ENCODE measurements at regions not wholly inside any gene's neighbourhood (a gene's known extent, or its start where the extent isn't known, plus 50 kb on each side); places are given as distances from the start of the nearest gene placed in this dataset.

DNA sequence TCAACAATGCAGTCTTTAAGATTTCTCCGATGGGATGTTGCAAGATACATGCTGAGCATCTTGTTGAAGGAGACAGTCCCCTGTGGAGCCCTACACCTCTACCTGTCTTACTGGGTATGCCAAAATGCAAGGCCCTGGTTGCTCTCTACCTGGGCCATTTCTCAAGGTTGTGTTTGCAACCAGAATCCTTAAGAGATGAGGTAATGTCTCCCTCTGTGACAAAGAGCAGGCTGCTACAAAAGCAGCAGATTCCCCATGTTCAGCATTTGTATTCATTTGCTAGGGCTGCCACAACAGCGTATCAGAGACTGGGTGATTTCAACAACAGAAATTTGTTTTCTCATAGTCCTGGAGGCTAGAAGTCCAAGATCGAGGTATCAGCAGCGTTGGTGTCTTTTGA, 138.4 kb upstream of the RPS23 start:
- ATAC-seq: peak; percentile 57
- no peak for DNase-seq (ENCODE audit: low spot score)
- Mint-ChIP-seq H3K9me3 (no peaks in the 10 kb centered on the region), H3K27ac (no peak overlapping the region; the same call in 1 of the 2 replicates), H3K4me3 (no peak overlapping the region), H3K27me3 (ENCODE audit: low read depth) (no peaks in the 10 kb centered on the region), H3K36me3 (no peaks in the 10 kb centered on the region), H3K4me1 (peaks cover 27% of the 10 kb centered on the region)
- CTCF ChIA-PET: no interaction called here
- TF ChIP-seq OVOL2 (CRISPR knock-in tag; IDR thresholded peaks at IDR 0.05; ENCODE audit: borderline replicate concordance) (no peak), ATF1 (CRISPR knock-in tag; IDR thresholded peaks at IDR 0.05) (no peak), CREM (CRISPR knock-in tag; IDR thresholded peaks at IDR 0.05) (no peak), JUN (CRISPR knock-in tag; IDR thresholded peaks at IDR 0.05) (no peak), ZNF423 (CRISPR knock-in tag; IDR thresholded peaks at IDR 0.05) (no peak), NR2C2 (CRISPR knock-in tag; IDR thresholded peaks at IDR 0.05) (no peak), ZNF317 (CRISPR knock-in tag; IDR thresholded peaks at IDR 0.05; ENCODE audit: borderline replicate concordance, low read depth) (no peak)
- TF ChIP-seq, protein P1, sequence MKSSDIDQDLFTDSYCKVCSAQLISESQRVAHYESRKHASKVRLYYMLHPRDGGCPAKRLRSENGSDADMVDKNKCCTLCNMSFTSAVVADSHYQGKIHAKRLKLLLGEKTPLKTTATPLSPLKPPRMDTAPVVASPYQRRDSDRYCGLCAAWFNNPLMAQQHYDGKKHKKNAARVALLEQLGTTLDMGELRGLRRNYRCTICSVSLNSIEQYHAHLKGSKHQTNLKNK (CRISPR knock-in tag; IDR thresholded peaks at IDR 0.05): no peak
- TF ChIP-seq, protein P2, sequence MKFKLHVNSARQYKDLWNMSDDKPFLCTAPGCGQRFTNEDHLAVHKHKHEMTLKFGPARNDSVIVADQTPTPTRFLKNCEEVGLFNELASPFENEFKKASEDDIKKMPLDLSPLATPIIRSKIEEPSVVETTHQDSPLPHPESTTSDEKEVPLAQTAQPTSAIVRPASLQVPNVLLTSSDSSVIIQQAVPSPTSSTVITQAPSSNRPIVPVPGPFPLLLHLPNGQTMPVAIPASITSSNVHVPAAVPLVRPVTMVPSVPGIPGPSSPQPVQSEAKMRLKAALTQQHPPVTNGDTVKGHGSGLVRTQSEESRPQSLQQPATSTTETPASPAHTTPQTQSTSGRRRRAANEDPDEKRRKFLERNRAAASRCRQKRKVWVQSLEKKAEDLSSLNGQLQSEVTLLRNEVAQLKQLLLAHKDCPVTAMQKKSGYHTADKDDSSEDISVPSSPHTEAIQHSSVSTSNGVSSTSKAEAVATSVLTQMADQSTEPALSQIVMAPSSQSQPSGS (CRISPR knock-in tag; IDR thresholded peaks at IDR 0.05; ENCODE audit: borderline replicate concordance, low read depth): no peak
- TF ChIP-seq, protein P3, sequence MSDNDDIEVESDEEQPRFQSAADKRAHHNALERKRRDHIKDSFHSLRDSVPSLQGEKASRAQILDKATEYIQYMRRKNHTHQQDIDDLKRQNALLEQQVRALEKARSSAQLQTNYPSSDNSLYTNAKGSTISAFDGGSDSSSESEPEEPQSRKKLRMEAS (CRISPR knock-in tag; IDR thresholded peaks at IDR 0.05): no peak
- TF ChIP-seq, protein P4, sequence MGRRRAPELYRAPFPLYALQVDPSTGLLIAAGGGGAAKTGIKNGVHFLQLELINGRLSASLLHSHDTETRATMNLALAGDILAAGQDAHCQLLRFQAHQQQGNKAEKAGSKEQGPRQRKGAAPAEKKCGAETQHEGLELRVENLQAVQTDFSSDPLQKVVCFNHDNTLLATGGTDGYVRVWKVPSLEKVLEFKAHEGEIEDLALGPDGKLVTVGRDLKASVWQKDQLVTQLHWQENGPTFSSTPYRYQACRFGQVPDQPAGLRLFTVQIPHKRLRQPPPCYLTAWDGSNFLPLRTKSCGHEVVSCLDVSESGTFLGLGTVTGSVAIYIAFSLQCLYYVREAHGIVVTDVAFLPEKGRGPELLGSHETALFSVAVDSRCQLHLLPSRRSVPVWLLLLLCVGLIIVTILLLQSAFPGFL (CRISPR knock-in tag; IDR thresholded peaks at IDR 0.05; ENCODE audit: borderline replicate concordance): no peak
- TF ChIP-seq, protein P5, sequence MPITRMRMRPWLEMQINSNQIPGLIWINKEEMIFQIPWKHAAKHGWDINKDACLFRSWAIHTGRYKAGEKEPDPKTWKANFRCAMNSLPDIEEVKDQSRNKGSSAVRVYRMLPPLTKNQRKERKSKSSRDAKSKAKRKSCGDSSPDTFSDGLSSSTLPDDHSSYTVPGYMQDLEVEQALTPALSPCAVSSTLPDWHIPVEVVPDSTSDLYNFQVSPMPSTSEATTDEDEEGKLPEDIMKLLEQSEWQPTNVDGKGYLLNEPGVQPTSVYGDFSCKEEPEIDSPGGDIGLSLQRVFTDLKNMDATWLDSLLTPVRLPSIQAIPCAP (CRISPR knock-in tag; IDR thresholded peaks at IDR 0.05): no peak
- TF ChIP-seq, protein P6, sequence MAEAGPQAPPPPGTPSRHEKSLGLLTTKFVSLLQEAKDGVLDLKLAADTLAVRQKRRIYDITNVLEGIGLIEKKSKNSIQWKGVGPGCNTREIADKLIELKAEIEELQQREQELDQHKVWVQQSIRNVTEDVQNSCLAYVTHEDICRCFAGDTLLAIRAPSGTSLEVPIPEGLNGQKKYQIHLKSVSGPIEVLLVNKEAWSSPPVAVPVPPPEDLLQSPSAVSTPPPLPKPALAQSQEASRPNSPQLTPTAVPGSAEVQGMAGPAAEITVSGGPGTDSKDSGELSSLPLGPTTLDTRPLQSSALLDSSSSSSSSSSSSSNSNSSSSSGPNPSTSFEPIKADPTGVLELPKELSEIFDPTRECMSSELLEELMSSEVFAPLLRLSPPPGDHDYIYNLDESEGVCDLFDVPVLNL (CRISPR knock-in tag; IDR thresholded peaks at IDR 0.05; ENCODE audit: borderline replicate concordance, low read depth): no peak
- TF ChIP-seq, protein P7, sequence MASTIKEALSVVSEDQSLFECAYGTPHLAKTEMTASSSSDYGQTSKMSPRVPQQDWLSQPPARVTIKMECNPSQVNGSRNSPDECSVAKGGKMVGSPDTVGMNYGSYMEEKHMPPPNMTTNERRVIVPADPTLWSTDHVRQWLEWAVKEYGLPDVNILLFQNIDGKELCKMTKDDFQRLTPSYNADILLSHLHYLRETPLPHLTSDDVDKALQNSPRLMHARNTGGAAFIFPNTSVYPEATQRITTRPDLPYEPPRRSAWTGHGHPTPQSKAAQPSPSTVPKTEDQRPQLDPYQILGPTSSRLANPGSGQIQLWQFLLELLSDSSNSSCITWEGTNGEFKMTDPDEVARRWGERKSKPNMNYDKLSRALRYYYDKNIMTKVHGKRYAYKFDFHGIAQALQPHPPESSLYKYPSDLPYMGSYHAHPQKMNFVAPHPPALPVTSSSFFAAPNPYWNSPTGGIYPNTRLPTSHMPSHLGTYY (CRISPR knock-in tag; IDR thresholded peaks at IDR 0.05): no peak
- TF ChIP-seq, protein P8, sequence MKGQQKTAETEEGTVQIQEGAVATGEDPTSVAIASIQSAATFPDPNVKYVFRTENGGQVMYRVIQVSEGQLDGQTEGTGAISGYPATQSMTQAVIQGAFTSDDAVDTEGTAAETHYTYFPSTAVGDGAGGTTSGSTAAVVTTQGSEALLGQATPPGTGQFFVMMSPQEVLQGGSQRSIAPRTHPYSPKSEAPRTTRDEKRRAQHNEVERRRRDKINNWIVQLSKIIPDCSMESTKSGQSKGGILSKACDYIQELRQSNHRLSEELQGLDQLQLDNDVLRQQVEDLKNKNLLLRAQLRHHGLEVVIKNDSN (CRISPR knock-in tag; IDR thresholded peaks at IDR 0.05): no peak
- POLR2A ChIA-PET: no interaction called here

DNA sequence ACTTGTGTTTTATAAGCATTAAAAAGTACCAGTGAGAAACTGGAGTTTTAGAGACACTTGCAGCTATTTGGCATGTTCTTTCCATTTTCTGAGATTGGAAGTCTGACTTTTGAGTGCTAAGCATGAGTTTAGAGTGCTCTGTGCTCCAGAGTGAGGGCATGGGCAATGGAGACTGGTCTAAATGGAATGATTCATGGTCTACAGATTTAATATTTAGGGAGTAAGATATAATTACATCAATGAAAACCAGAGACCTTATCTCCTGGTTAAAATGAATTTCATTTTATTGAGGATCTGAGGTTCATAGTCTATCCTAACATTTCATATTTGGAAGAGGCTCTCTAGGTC, 135.9 kb upstream of the RPS23 start:
- no peak for TF ChIP-seq ZNF263 (CRISPR knock-in tag; IDR thresholded peaks at IDR 0.05; ENCODE audit: low read depth)
- TF ChIP-seq, protein P9, sequence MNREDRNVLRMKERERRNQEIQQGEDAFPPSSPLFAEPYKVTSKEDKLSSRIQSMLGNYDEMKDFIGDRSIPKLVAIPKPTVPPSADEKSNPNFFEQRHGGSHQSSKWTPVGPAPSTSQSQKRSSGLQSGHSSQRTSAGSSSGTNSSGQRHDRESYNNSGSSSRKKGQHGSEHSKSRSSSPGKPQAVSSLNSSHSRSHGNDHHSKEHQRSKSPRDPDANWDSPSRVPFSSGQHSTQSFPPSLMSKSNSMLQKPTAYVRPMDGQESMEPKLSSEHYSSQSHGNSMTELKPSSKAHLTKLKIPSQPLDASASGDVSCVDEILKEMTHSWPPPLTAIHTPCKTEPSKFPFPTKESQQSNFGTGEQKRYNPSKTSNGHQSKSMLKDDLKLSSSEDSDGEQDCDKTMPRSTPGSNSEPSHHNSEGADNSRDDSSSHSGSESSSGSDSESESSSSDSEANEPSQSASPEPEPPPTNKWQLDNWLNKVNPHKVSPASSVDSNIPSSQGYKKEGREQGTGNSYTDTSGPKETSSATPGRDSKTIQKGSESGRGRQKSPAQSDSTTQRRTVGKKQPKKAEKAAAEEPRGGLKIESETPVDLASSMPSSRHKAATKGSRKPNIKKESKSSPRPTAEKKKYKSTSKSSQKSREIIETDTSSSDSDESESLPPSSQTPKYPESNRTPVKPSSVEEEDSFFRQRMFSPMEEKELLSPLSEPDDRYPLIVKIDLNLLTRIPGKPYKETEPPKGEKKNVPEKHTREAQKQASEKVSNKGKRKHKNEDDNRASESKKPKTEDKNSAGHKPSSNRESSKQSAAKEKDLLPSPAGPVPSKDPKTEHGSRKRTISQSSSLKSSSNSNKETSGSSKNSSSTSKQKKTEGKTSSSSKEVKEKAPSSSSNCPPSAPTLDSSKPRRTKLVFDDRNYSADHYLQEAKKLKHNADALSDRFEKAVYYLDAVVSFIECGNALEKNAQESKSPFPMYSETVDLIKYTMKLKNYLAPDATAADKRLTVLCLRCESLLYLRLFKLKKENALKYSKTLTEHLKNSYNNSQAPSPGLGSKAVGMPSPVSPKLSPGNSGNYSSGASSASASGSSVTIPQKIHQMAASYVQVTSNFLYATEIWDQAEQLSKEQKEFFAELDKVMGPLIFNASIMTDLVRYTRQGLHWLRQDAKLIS (CRISPR knock-in tag; IDR thresholded peaks at IDR 0.05; ENCODE audit: borderline replicate concordance): no peak
- no peak for TF ChIP-seq SMAD3 (CRISPR knock-in tag; IDR thresholded peaks at IDR 0.05; ENCODE audit: borderline replicate concordance)
- Mint-ChIP-seq H3K36me3 (no peaks in the 10 kb centered on the region), H3K27me3 (ENCODE audit: low read depth) (no peaks in the 10 kb centered on the region), H3K9me3 (no peaks in the 10 kb centered on the region), H3K27ac (no peak overlapping the region), H3K4me1 (peaks cover 11% of the 10 kb centered on the region), H3K4me3 (no peak overlapping the region)
- ATAC-seq (no peak), DNase-seq (ENCODE audit: low spot score) (no peak)
- POLR2A ChIA-PET: no interaction called here
- CTCF ChIA-PET: no interaction called here
